Keratinocyte (primary cell): ENCODE measurements at regions not wholly inside any gene's neighbourhood (a gene's known extent, or its start where the extent isn't known, plus 50 kb on each side); places are given as distances from the start of the nearest gene placed in this dataset.
A peak's percentile ranks its signal among the peaks of the same experiment; 100 is the strongest.

Source experiments
- DNase-seq: peaks from one replicate; pipeline ENCODE4 v3.0.0-alpha.2; 2011; ENCODE audit warnings: low read depth, missing footprints, low spot score
- FAIRE-seq: peaks from 2 replicates; lab custom pipeline; 2011; peaks lifted over from hg19 to GRCh38; lab: Jason Lieb, UNC
- H2AFZ ChIP-seq: 2 replicates; pipeline ENCODE4 v1.6.0; 2012; ENCODE audit warnings: low read length, control low read depth, inconsistent platforms; ENCODE audit not compliant: control insufficient read depth
- H3K27ac ChIP-seq: 2 replicates; pipeline ENCODE4 v1.5.1; 2011; ENCODE audit warnings: low read length; ENCODE audit not compliant: control insufficient read depth, insufficient read depth
- H3K27me3 ChIP-seq: 3 replicates; pipeline ENCODE4 v1.6.0; 2011; ENCODE audit warnings: low read length; ENCODE audit not compliant: control insufficient read depth, insufficient read depth; ENCODE audit errors: extremely low read depth
- H3K36me3 ChIP-seq, 2 experiments: 2 replicates in 1 of 2; 3 replicates in 1 of 2; pipeline ENCODE4 v1.5.1; 2011; ENCODE audit warnings: low read length in 2 of 2, mild to moderate bottlenecking in 1 of 2; ENCODE audit not compliant: control insufficient read depth in 2 of 2, insufficient read depth in 2 of 2; ENCODE audit errors: extremely low read depth in 1 of 2
- H3K4me1 ChIP-seq: 3 replicates; pipeline ENCODE4 v1.5.1; 2011; ENCODE audit warnings: low read length; ENCODE audit not compliant: control insufficient read depth, insufficient read depth; ENCODE audit errors: extremely low read depth
- H3K4me2 ChIP-seq: 3 replicates; pipeline ENCODE4 v1.6.0; 2011; ENCODE audit warnings: low read depth, low read length; ENCODE audit not compliant: control insufficient read depth, insufficient read depth; ENCODE audit errors: extremely low read depth
- H3K4me3 ChIP-seq, 3 experiments: fragments of 200-600 bp in 1 of 3; sonication (generic) in 1 of 3; 2 replicates in 2 of 3; 3 replicates in 1 of 3; pipeline ENCODE4 v1.5.1; 2011 to 2016; ENCODE audit warnings: low read length in 3 of 3, mild to moderate bottlenecking in 3 of 3, control low read depth in 2 of 3, inconsistent platforms in 1 of 3, low read depth in 1 of 3, mixed read lengths in 1 of 3, mixed run types in 1 of 3, moderate library complexity in 1 of 3; ENCODE audit not compliant: control insufficient read depth in 2 of 3, insufficient read depth in 2 of 3; ENCODE audit errors: extremely low read depth in 1 of 3
- H3K79me2 ChIP-seq: 2 replicates; pipeline ENCODE4 v1.6.0; 2012; ENCODE audit warnings: low read length; ENCODE audit not compliant: control insufficient read depth, insufficient read depth
- H3K9ac ChIP-seq: 3 replicates; pipeline ENCODE4 v1.6.0; 2011; ENCODE audit warnings: low read length; ENCODE audit not compliant: control insufficient read depth, insufficient read depth; ENCODE audit errors: extremely low read depth
- H3K9me1 ChIP-seq: 3 replicates; pipeline ENCODE4 v1.6.0; 2011; ENCODE audit warnings: low read length; ENCODE audit not compliant: control insufficient read depth, insufficient read depth; ENCODE audit errors: extremely low read depth
- H3K9me3 ChIP-seq: 2 replicates; pipeline ENCODE4 v1.5.1; 2012; ENCODE audit warnings: low read depth, low read length; ENCODE audit not compliant: control insufficient read depth
- H4K20me1 ChIP-seq: 3 replicates; pipeline ENCODE4 v1.6.0; 2011; ENCODE audit warnings: low read length; ENCODE audit not compliant: control insufficient read depth, insufficient read depth; ENCODE audit errors: extremely low read depth
- CTCF ChIP-seq, 3 experiments: IDR thresholded peaks in 1 of 3; conservative IDR thresholded peaks in 1 of 3; optimal IDR thresholded peaks in 1 of 3; 2 replicates in 2 of 3; 3 replicates in 1 of 3; pipeline versions ENCODE3 to v1.5.1; 2011; ENCODE audit warnings: low read length in 3 of 3, mild to moderate bottlenecking in 3 of 3, moderate library complexity in 2 of 3, control low read depth in 1 of 3, inconsistent platforms in 1 of 3; ENCODE audit not compliant: insufficient read depth in 2 of 3; ENCODE audit errors: extremely low read depth in 1 of 3
- EZH2 ChIP-seq: IDR thresholded peaks from one replicate; pipeline ENCODE4 v1.6.1; 2012; ENCODE audit warnings: inconsistent platforms, mild to moderate bottlenecking, low read length, moderate library complexity
- dilution Hi-C: fragments of 300-500 bp; cut with MboI; formaldehyde crosslinking; loops from one replicate; pipeline ENCODE4 v1.7.0; 2020; ENCODE audit warnings: low sequenced_read_pairs; ENCODE audit not compliant: extremely low pct_ligation_motif_present

GRCh38 chr3:105938806-105939205 is 70.0 kb upstream of the CBLB start:
- Histone ChIP-seq H3K9ac (no peak overlapping the region), H3K79me2 (no peaks in the 10 kb centered on the region), H3K4me2 (no peak overlapping the region), H2AFZ (peak overlapping the region; percentile 80), H3K27me3 (no peaks in the 10 kb centered on the region), H3K27ac (no peak overlapping the region), H3K4me1 (peaks cover 4% of the 10 kb centered on the region), H3K9me1 (no peaks in the 10 kb centered on the region), H4K20me1 (no peaks in the 10 kb centered on the region), H3K36me3 (no peaks in the 10 kb centered on the region), H3K9me3 (no peaks in the 10 kb centered on the region), H3K4me3 (no peak overlapping the region)
- TF ChIP-seq EZH2: no peak
- TF ChIP-seq CTCF (optimal IDR thresholded peaks at IDR 0.05 in 1 of 3, IDR thresholded peaks at IDR 0.05 in 1 of 3, conservative IDR thresholded peaks at IDR 0.05 in 1 of 3; ENCODE audit: extremely low read depth in 1 of 3, insufficient read depth in 2 of 3, low read length in 3 of 3): no peak
- no peak for DNase-seq
- FAIRE-seq: no peak
- dilution Hi-C loops: no loop called here

GRCh38 chr3:105944276-105944675 is 75.5 kb upstream of the CBLB start:
- H3K9me1 ChIP-seq: no peaks in the 10 kb centered on the region
- peak; percentile 20 for FAIRE-seq
- TF ChIP-seq EZH2 (no peak), CTCF (optimal IDR thresholded peaks at IDR 0.05 in 1 of 3, IDR thresholded peaks at IDR 0.05 in 1 of 3, conservative IDR thresholded peaks at IDR 0.05 in 1 of 3; ENCODE audit: extremely low read depth in 1 of 3, insufficient read depth in 2 of 3, low read length in 3 of 3) (no peak)
- dilution Hi-C loops: no loop called here
- H3K9ac ChIP-seq: peak overlapping the region; percentile 19
- H3K4me3 ChIP-seq: no peak overlapping the region
- DNase-seq: no peak
- H3K4me1 ChIP-seq: peaks cover 20% of the 10 kb centered on the region
- H3K79me2 ChIP-seq: no peaks in the 10 kb centered on the region
- peak overlapping the region; percentile 64 for H3K27ac ChIP-seq
- no peaks in the 10 kb centered on the region for H3K36me3 ChIP-seq
- H3K9me3 ChIP-seq: no peaks in the 10 kb centered on the region
- H3K27me3 ChIP-seq: no peaks in the 10 kb centered on the region
- H2AFZ ChIP-seq: no peak overlapping the region
- peak overlapping the region; percentile 41 for H3K4me2 ChIP-seq
- H4K20me1 ChIP-seq: no peaks in the 10 kb centered on the region
